GM21825 (cell line): ENCODE measurements at regions not wholly inside any gene's neighbourhood (a gene's known extent, or its start where the extent isn't known, plus 50 kb on each side); places are given as distances from the start of the nearest gene placed in this dataset.

ENCODE experiments used
- ATAC-seq: cut with Tn5 transposase; IDR thresholded peaks from one replicate; pipeline ENCODE4 v1.9.1; 2021; ENCODE audit warnings: mild to moderate bottlenecking, moderate library complexity; ENCODE audit not compliant: unreplicated experiment

- ATAC-seq, result no peak
Observed at GRCh38 chr20:48311956-48312355, 515.8 kb downstream of the PREX1 start.

- no peak for ATAC-seq
Observed at GRCh38 chr20:48310305-48310704, 517.5 kb downstream of the PREX1 start.

GRCh38 chr20:48309293-48309692 is 518.5 kb downstream of the PREX1 start:
- no peak for ATAC-seq

GRCh38 chr20:48308882-48309281 is 518.9 kb downstream of the PREX1 start:
- ATAC-seq, result no peak

GRCh38 chr20:48308232-48308781 is 519.5 kb downstream of the PREX1 start:
- ATAC-seq, result no peak

GRCh38 chr20:48307277-48307676 is 520.5 kb downstream of the PREX1 start:
- ATAC-seq, result no peak

- ATAC-seq, result no peak
Observed at GRCh38 chr20:48302844-48303542, 517.7 kb upstream of the SULF2 start.

GRCh38 chr20:48302149-48302548 is 516.9 kb upstream of the SULF2 start:
- no peak for ATAC-seq

GRCh38 chr20:48301189-48301588 is 515.9 kb upstream of the SULF2 start:
- no peak for ATAC-seq

- no peak for ATAC-seq
Observed at GRCh38 chr20:48300529-48300928, 515.2 kb upstream of the SULF2 start.

GRCh38 chr20:48298851-48299484 is 513.7 kb upstream of the SULF2 start:
- ATAC-seq, result no peak

- ATAC-seq, result no peak
Observed at GRCh38 chr20:48298433-48298832, 513.2 kb upstream of the SULF2 start.

- no peak for ATAC-seq
Observed at GRCh38 chr20:48295966-48296421, 510.7 kb upstream of the SULF2 start.

GRCh38 chr20:48295445-48295903 is 510.2 kb upstream of the SULF2 start:
- no peak for ATAC-seq

- ATAC-seq, result no peak
Observed at GRCh38 chr20:48294942-48295341, 509.7 kb upstream of the SULF2 start.

GRCh38 chr20:48294196-48294595 is 508.9 kb upstream of the SULF2 start:
- ATAC-seq, result no peak

- ATAC-seq, result no peak
Observed at GRCh38 chr20:48293671-48294070, 508.4 kb upstream of the SULF2 start.

GRCh38 chr20:48292806-48293205 is 507.5 kb upstream of the SULF2 start:
- no peak for ATAC-seq

- ATAC-seq, result no peak
Observed at GRCh38 chr20:48291896-48292295, 506.6 kb upstream of the SULF2 start.

- ATAC-seq, result no peak
Observed at GRCh38 chr20:48288930-48289507, 503.7 kb upstream of the SULF2 start.

- no peak for ATAC-seq
Observed at GRCh38 chr20:48287552-48288170, 502.4 kb upstream of the SULF2 start.
